ENCODE measurements at regions not wholly inside any gene's neighbourhood (a gene's known extent, or its start where the extent isn't known, plus 50 kb on each side); places are given as distances from the start of the nearest gene placed in this dataset.

- TF ChIP-seq CTCF (IDR thresholded peaks at IDR 0.05) (no peak), POLR2A (IDR thresholded peaks at IDR 0.05) (no peak)
Measured at GRCh38 chr19:34044021-34044420, 128.3 kb upstream of the LSM14A start.
